ENCODE measurements at regions not wholly inside any gene's neighbourhood (a gene's known extent, or its start where the extent isn't known, plus 50 kb on each side); places are given as distances from the start of the nearest gene placed in this dataset.
"Not testable (repeated sequence)": the region's sequence is repeated elsewhere in the genome, so short reads cannot be mapped to it uniquely, and the experiment has no call there.

DNA sequence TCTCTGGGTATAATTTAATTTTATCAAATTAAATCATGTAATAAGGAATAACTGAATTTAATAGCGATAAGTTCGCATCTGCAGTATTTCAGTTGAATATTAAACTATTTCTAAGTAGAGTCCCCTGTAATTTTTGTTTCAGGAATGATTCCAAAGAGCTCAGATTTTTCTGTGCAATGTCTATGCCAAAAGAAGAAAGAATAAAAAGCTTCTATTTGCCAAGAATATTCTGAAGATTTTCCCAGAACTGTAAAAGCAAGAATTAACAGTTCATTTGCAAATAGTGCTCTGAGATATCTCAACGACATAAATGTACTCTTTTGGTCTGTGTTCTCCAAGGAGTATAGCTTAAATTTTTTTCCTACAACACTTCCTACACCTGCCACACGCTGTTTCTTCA is 1242.8 kb upstream of the DIAPH2 start:
- ChIA-PET CTCF (no interaction called here), POLR2A (no interaction called here)
- Mint-ChIP-seq H3K27me3 (no peaks in the 10 kb centered on the region), H3K9me3 (peaks cover 5% of the 10 kb centered on the region), H3K4me3 (no peak overlapping the region), H3K4me1 (ENCODE audit: low read depth) (no peaks in the 10 kb centered on the region), H3K36me3 (ENCODE audit: low read depth) (no peaks in the 10 kb centered on the region), H3K27ac (no peak overlapping the region)
- no peak for ATAC-seq
- intact Hi-C loops (cut with micrococcal nuclease) = no loop called here
- TF ChIP-seq, protein P1, sequence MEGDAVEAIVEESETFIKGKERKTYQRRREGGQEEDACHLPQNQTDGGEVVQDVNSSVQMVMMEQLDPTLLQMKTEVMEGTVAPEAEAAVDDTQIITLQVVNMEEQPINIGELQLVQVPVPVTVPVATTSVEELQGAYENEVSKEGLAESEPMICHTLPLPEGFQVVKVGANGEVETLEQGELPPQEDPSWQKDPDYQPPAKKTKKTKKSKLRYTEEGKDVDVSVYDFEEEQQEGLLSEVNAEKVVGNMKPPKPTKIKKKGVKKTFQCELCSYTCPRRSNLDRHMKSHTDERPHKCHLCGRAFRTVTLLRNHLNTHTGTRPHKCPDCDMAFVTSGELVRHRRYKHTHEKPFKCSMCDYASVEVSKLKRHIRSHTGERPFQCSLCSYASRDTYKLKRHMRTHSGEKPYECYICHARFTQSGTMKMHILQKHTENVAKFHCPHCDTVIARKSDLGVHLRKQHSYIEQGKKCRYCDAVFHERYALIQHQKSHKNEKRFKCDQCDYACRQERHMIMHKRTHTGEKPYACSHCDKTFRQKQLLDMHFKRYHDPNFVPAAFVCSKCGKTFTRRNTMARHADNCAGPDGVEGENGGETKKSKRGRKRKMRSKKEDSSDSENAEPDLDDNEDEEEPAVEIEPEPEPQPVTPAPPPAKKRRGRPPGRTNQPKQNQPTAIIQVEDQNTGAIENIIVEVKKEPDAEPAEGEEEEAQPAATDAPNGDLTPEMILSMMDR (IDR thresholded peaks at IDR 0.05) = no peak
- DNase-seq = no peak

- intact Hi-C loops (cut with micrococcal nuclease) = no loop called here
- Mint-ChIP-seq H3K27ac (no peak overlapping the region), H3K4me3 (no peak overlapping the region), H3K9me3 (no peaks in the 10 kb centered on the region), H3K27me3 (no peaks in the 10 kb centered on the region), H3K36me3 (ENCODE audit: low read depth) (no peaks in the 10 kb centered on the region), H3K4me1 (ENCODE audit: low read depth) (no peaks in the 10 kb centered on the region)
- ATAC-seq (no peak), DNase-seq (no peak)
- ChIA-PET POLR2A (no interaction called here), CTCF (no interaction called here)
- TF ChIP-seq, protein P1 (IDR thresholded peaks at IDR 0.05) = no peak
These were observed 1199.9 kb upstream of the DIAPH2 start for GRCh38 chrX:95484781-95485180.

GRCh38 chrX:95505721-95506120 is 1178.9 kb upstream of the DIAPH2 start:
- DNase-seq = no peak
- no peaks in the 10 kb centered on the region for H3K9me3 Mint-ChIP-seq
- no peaks in the 10 kb centered on the region for H3K4me1 Mint-ChIP-seq (ENCODE audit: low read depth)
- ATAC-seq = no peak
- H3K27me3 Mint-ChIP-seq = no peaks in the 10 kb centered on the region
- TF ChIP-seq, protein P1 (IDR thresholded peaks at IDR 0.05) = no peak
- ChIA-PET CTCF (no interaction called here), POLR2A (no interaction called here)
- H3K27ac Mint-ChIP-seq = no peak overlapping the region
- intact Hi-C loops (cut with micrococcal nuclease) = no loop called here
- H3K4me3 Mint-ChIP-seq = no peak overlapping the region
- H3K36me3 Mint-ChIP-seq (ENCODE audit: low read depth) = no peaks in the 10 kb centered on the region

DNA sequence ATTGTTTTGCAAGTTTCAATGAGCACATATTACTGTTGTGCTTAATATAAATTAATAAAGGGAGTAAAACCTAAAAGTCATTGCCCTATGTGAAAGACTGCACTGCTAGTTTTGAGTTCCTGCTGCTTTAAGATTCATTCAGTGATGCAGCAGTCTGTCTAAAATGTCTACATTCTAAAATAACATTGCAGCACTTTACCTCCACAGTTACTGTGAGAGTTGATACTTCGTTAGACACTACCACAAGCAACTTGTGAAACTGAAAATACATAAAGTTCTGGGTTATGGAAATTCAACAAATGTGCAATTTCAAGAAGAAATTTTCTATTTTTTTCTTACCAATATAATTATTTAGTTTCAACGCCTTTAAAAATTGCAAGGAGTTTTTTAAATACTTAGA is 1175.2 kb upstream of the DIAPH2 start:
- TF ChIP-seq, protein P1 (IDR thresholded peaks at IDR 0.05) = no peak
- POLR2A ChIA-PET = no interaction called here
- ATAC-seq (no peak), DNase-seq (no peak)
- Mint-ChIP-seq H3K4me1 (ENCODE audit: low read depth) (no peaks in the 10 kb centered on the region), H3K27ac (no peak overlapping the region), H3K9me3 (no peaks in the 10 kb centered on the region), H3K36me3 (ENCODE audit: low read depth) (no peaks in the 10 kb centered on the region), H3K4me3 (no peak overlapping the region), H3K27me3 (no peaks in the 10 kb centered on the region)
- CTCF ChIA-PET = no interaction called here
- intact Hi-C loops (cut with micrococcal nuclease) = no loop called here

- intact Hi-C loops (cut with micrococcal nuclease); DNase-seq; POLR2A ChIA-PET; H3K4me1 Mint-ChIP-seq (ENCODE audit: low read depth); ATAC-seq; H3K4me3 Mint-ChIP-seq; H3K36me3 Mint-ChIP-seq (ENCODE audit: low read depth); H3K27ac Mint-ChIP-seq; CTCF ChIA-PET; H3K9me3 Mint-ChIP-seq; H3K27me3 Mint-ChIP-seq: not testable (repeated sequence)
These were observed 1160.6 kb upstream of the DIAPH2 start for GRCh38 chrX:95524018-95524417.

GRCh38 chrX:95536111-95536510 is 1148.5 kb upstream of the DIAPH2 start:
- Mint-ChIP-seq H3K27ac (no peak overlapping the region), H3K4me3 (no peak overlapping the region), H3K4me1 (ENCODE audit: low read depth) (no peaks in the 10 kb centered on the region), H3K27me3 (no peaks in the 10 kb centered on the region), H3K9me3 (no peaks in the 10 kb centered on the region), H3K36me3 (ENCODE audit: low read depth) (no peaks in the 10 kb centered on the region)
- DNase-seq (no peak), ATAC-seq (no peak)
- TF ChIP-seq, protein P1 (IDR thresholded peaks at IDR 0.05) = no peak
- CTCF ChIA-PET = no interaction called here
- POLR2A ChIA-PET = no interaction called here
- intact Hi-C loops (cut with micrococcal nuclease) = no loop called here

Measured in activated CD8-positive, alpha-beta T cell treated with anti-CD3 and anti-CD28 coated beads for 36 hours (primary cell).